GM12878 (cell line): ENCODE measurements at regions not wholly inside any gene's neighbourhood (a gene's known extent, or its start where the extent isn't known, plus 50 kb on each side); places are given as distances from the start of the nearest gene placed in this dataset.

Experiments
- ATAC-seq: fragments of 200-7000 bp; cut with Tn5 transposase; 3 replicates; pipeline ENCODE4 v1.9.1; 2020; ENCODE audit warnings: mild to moderate bottlenecking, moderate library complexity
- BruUV-seq: library from RNA; stranded (reverse); fragments of 400-500 nt; replicated peaks from 2 replicates; lab custom pipeline; 2021; lab: Mats Ljungman, UMichigan
- CTCF ChIA-PET: fragments of 300-600 bp; sonication (Branson Sonifier 250); formaldehyde crosslinking; extraction: SDS; loops from one replicate; lab custom pipeline; 2021; ENCODE audit warnings: inconsistent platforms; lab: Yijun Ruan, JAX
- POLR2A ChIA-PET: fragments of 350-600 bp; formaldehyde crosslinking; extraction: SDS; loops from one replicate; lab custom pipeline; 2021; ENCODE audit warnings: inconsistent platforms; lab: Charles Lee
- RAD21 ChIA-PET: fragments of 300-600 bp; sonication (Branson Sonifier 250); formaldehyde crosslinking; loops from one replicate; lab custom pipeline; 2023; ENCODE audit warnings: antibody characterized with exemption; ENCODE audit not compliant: unreplicated experiment; lab: Charles Lee
- SMC1A ChIA-PET: fragments of 300-600 bp; sonication (Branson Sonifier 250); formaldehyde crosslinking; loops from one replicate; lab custom pipeline; 2023; ENCODE audit not compliant: unreplicated experiment, uncharacterized antibody; lab: Charles Lee
- DNase-seq: peaks from one replicate; pipeline ENCODE4 v3.0.0-alpha.2; 2011; ENCODE audit warnings: low read depth, low spot score
- FAIRE-seq: peaks from 3 replicates; lab custom pipeline; 2011; peaks lifted over from hg19 to GRCh38; lab: Jason Lieb, UNC
- H2AFZ ChIP-seq: 2 replicates; pipeline ENCODE4 v1.6.0; 2011; ENCODE audit warnings: low read depth, low read length, control low read depth; ENCODE audit not compliant: control insufficient read depth
- H3K27ac ChIP-seq: 2 replicates; pipeline ENCODE4 v1.5.1; 2011; ENCODE audit warnings: control low read depth; ENCODE audit not compliant: control insufficient read depth, insufficient read depth
- H3K27me3 ChIP-seq, 2 experiments: replicated peaks in 1 of 2; 2 replicates each; pipeline versions ENCODE4 v1.6.0 to v1.6.1; 2011; ENCODE audit warnings: low read length in 1 of 2; ENCODE audit not compliant: control insufficient read depth in 2 of 2, insufficient read depth in 2 of 2
- H3K36me3 ChIP-seq, 2 experiments: 2 replicates each; pipeline ENCODE4 v1.5.1; 2011; ENCODE audit warnings: low read length in 1 of 2; ENCODE audit not compliant: control insufficient read depth in 2 of 2, insufficient read depth in 2 of 2
- H3K4me1 ChIP-seq: 2 replicates; pipeline ENCODE4 v1.6.1; 2011; ENCODE audit warnings: mild to moderate bottlenecking, low read length, moderate library complexity, mixed read lengths; ENCODE audit not compliant: control insufficient read depth, insufficient read depth
- H3K4me2 ChIP-seq: 2 replicates; pipeline ENCODE4 v1.6.0; 2011; ENCODE audit warnings: control low read depth; ENCODE audit not compliant: control insufficient read depth, insufficient read depth
- H3K4me3 ChIP-seq: fragments of 200-600 bp; sonication (generic); 2 replicates; pipeline ENCODE4 v1.5.1; 2016
- H3K79me2 ChIP-seq: 2 replicates; pipeline ENCODE4 v1.6.0; 2011; ENCODE audit warnings: low read length; ENCODE audit not compliant: control insufficient read depth, insufficient read depth
- H3K9ac ChIP-seq: 2 replicates; pipeline ENCODE4 v1.8.0; 2011; ENCODE audit warnings: low read length, control low read depth, mixed read lengths; ENCODE audit not compliant: control insufficient read depth, insufficient read depth
- H3K9me3 ChIP-seq: replicated peaks from 3 replicates; pipeline ENCODE4 v1.5.1; 2011; ENCODE audit warnings: mild to moderate bottlenecking, low read length; ENCODE audit not compliant: control insufficient read depth, insufficient read depth
- H4K20me1 ChIP-seq: 2 replicates; pipeline ENCODE4 v1.6.0; 2011; ENCODE audit not compliant: control insufficient read depth, insufficient read depth
- ETV6 ChIP-seq, 2 experiments: fragments of 450-650 bp in 1 of 2; IDR thresholded peaks in 1 of 2; conservative IDR thresholded peaks in 1 of 2; 2 replicates each; pipeline ENCODE4 v1.6.1; 2014; ENCODE audit warnings: antibody characterized with exemption in 1 of 2, borderline replicate concordance in 1 of 2, low read depth in 1 of 2, mild to moderate bottlenecking in 1 of 2, moderate library complexity in 1 of 2
- HCFC1 ChIP-seq: fragments of 150-350 bp; IDR thresholded peaks from 2 replicates; pipeline ENCODE4 v1.6.1; 2014; ENCODE audit warnings: low read length
- IKZF1 ChIP-seq: fragments of 450-650 bp; conservative IDR thresholded peaks from 2 replicates; pipeline ENCODE4 v1.6.1; 2017; ENCODE audit warnings: antibody characterized with exemption, mild to moderate bottlenecking
- NR2F1 ChIP-seq: fragments of 450-650 bp; conservative IDR thresholded peaks from 2 replicates; pipeline ENCODE4 v1.6.1; 2017; ENCODE audit warnings: mild to moderate bottlenecking
- NRF1 ChIP-seq: conservative IDR thresholded peaks from 2 replicates; pipeline ENCODE4 v1.6.1; 2011; ENCODE audit warnings: mild to moderate bottlenecking, low read depth, low read length, improper control_type of control experiment
- TBL1XR1 ChIP-seq: IDR thresholded peaks from 2 replicates; pipeline ENCODE4 v1.6.1; 2012; ENCODE audit warnings: low read depth, low read length, improper control_type of control experiment
- WRNIP1 ChIP-seq: IDR thresholded peaks from 2 replicates; pipeline ENCODE4 v1.6.1; 2011; ENCODE audit warnings: low read depth, low read length, improper control_type of control experiment, borderline replicate concordance
- WGBS: methylation state at CpG from one replicate; pipeline ENCODE4 v1.1.6; 2016; ENCODE audit warnings: low lambda C conversion rate; ENCODE audit not compliant: insufficient replicate concordance, insufficient coverage; ENCODE audit errors: missing lambda C conversion rate; 5-methylcytosine and 5-hydroxymethylcytosine counted together
- in situ Hi-C: fragments of 300-500 bp; cut with MboI; formaldehyde crosslinking; loops from 9 replicates; pipeline ENCODE4 v1.14.3; 2018; ENCODE audit warnings: mixed read lengths
- intact Hi-C: fragments of 100-400 bp; cut with micrococcal nuclease; formaldehyde crosslinking; loops from one replicate; pipeline ENCODE4 v1.14.2; 2022; ENCODE audit not compliant: unreplicated experiment
- TF ChIP-seq, protein P1 (sequence below): fragments of 150-350 bp; IDR thresholded peaks from 2 replicates; pipeline ENCODE4 v1.6.1; 2016; ENCODE audit warnings: low read depth, low read length
- TF ChIP-seq, protein P2 (sequence below): fragments of 450-650 bp; formaldehyde crosslinking; IDR thresholded peaks from 2 replicates; pipeline ENCODE4 v1.5.0; 2022; ENCODE audit warnings: mild to moderate bottlenecking, missing genetic modification characterization
- TF ChIP-seq, protein P3 (sequence below): fragments of 450-650 bp; formaldehyde crosslinking; IDR thresholded peaks from 2 replicates; pipeline ENCODE4 v1.4.0; 2020; ENCODE audit warnings: mild to moderate bottlenecking, moderate library complexity

DNA sequence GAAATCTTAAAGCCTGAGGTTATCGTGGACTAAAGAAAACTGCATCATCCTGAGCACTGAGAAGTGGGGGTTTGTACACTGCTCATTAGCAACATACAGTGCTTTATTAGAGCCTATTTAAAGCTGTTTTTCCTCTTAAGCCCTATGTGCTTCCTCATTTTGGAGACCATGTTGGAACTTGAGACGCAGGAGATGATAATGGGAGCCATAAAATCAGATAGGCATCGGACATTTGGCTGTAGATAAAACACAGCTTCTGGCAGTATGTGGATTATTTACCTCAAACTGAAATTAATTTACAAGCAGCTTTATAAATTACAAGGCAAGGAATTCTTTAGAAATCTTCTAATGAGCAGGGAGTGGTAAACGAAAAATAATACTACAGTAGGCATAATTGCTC, 147.7 kb upstream of the IVNS1ABP start (continued):
- TF ChIP-seq ETV6 (conservative IDR thresholded peaks at IDR 0.05 in 1 of 2, IDR thresholded peaks at IDR 0.05 in 1 of 2; ENCODE audit: borderline replicate concordance in 1 of 2, low read depth in 1 of 2) (no peak), TBL1XR1 (no peak), HCFC1 (no peak)
- TF ChIP-seq, protein P1, sequence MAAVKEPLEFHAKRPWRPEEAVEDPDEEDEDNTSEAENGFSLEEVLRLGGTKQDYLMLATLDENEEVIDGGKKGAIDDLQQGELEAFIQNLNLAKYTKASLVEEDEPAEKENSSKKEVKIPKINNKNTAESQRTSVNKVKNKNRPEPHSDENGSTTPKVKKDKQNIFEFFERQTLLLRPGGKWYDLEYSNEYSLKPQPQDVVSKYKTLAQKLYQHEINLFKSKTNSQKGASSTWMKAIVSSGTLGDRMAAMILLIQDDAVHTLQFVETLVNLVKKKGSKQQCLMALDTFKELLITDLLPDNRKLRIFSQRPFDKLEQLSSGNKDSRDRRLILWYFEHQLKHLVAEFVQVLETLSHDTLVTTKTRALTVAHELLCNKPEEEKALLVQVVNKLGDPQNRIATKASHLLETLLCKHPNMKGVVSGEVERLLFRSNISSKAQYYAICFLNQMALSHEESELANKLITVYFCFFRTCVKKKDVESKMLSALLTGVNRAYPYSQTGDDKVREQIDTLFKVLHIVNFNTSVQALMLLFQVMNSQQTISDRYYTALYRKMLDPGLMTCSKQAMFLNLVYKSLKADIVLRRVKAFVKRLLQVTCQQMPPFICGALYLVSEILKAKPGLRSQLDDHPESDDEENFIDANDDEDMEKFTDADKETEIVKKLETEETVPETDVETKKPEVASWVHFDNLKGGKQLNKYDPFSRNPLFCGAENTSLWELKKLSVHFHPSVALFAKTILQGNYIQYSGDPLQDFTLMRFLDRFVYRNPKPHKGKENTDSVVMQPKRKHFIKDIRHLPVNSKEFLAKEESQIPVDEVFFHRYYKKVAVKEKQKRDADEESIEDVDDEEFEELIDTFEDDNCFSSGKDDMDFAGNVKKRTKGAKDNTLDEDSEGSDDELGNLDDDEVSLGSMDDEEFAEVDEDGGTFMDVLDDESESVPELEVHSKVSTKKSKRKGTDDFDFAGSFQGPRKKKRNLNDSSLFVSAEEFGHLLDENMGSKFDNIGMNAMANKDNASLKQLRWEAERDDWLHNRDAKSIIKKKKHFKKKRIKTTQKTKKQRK: no peak
- TF ChIP-seq, protein P2, sequence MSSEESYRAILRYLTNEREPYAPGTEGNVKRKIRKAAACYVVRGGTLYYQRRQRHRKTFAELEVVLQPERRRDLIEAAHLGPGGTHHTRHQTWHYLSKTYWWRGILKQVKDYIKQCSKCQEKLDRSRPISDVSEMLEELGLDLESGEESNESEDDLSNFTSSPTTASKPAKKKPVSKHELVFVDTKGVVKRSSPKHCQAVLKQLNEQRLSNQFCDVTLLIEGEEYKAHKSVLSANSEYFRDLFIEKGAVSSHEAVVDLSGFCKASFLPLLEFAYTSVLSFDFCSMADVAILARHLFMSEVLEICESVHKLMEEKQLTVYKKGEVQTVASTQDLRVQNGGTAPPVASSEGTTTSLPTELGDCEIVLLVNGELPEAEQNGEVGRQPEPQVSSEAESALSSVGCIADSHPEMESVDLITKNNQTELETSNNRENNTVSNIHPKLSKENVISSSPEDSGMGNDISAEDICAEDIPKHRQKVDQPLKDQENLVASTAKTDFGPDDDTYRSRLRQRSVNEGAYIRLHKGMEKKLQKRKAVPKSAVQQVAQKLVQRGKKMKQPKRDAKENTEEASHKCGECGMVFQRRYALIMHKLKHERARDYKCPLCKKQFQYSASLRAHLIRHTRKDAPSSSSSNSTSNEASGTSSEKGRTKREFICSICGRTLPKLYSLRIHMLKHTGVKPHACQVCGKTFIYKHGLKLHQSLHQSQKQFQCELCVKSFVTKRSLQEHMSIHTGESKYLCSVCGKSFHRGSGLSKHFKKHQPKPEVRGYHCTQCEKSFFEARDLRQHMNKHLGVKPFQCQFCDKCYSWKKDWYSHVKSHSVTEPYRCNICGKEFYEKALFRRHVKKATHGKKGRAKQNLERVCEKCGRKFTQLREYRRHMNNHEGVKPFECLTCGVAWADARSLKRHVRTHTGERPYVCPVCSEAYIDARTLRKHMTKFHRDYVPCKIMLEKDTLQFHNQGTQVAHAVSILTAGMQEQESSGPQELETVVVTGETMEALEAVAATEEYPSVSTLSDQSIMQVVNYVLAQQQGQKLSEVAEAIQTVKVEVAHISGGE (CRISPR knock-in tag): no peak

DNA sequence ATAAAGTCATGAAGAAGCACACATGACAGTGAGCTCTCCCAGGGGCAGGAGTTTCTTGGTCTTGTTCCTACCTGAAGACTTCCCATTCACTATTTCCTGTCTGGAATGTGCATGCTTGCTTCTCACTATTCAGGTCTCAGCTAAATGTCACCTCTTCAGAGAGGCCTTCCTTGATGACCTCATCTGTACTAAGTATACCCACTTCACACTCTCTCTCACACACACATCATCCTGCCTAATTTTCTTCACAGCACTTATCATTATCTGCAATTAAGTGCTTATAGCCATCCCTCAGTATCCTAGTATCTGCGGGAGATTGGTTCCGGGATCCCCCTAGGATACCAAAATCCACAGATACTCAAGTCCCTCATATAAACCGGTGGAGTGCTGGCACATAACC, 146.4 kb upstream of the IVNS1ABP start:
- CTCF ChIA-PET: interaction anchor here (0.8 kb wide), 1 partner anchor 225 kb away, joined by 3 read pairs; no protein-coding TSS in a partner anchor
- WGBS: 67% methylated on average over 3 of the region's 3 CpGs
- Histone ChIP-seq H2AFZ (no peak overlapping the region), H4K20me1 (no peaks in the 10 kb centered on the region), H3K9ac (no peak overlapping the region), H3K4me3 (no peak overlapping the region), H3K79me2 (no peaks in the 10 kb centered on the region), H3K36me3 (no peaks in the 10 kb centered on the region), H3K4me2 (no peak overlapping the region), H3K9me3 (no peaks in the 10 kb centered on the region), H3K27me3 (no peaks in the 10 kb centered on the region; a peak in 1 of 4 replicates), H3K4me1 (no peaks in the 10 kb centered on the region), H3K27ac (no peak overlapping the region)
- POLR2A ChIA-PET: no interaction called here
- no TSS peak for BruUV-seq
- FAIRE-seq (no peak), DNase-seq (no peak), ATAC-seq (no peak)
- intact Hi-C loops (no loop called here), in situ Hi-C loops (no loop called here)
- SMC1A ChIA-PET: interaction anchor here (0.9 kb wide), 1 partner anchor 37 kb away, joined by 3 read pairs; no protein-coding TSS in a partner anchor
- no peak for TF ChIP-seq NRF1
- TF ChIP-seq, protein P3, sequence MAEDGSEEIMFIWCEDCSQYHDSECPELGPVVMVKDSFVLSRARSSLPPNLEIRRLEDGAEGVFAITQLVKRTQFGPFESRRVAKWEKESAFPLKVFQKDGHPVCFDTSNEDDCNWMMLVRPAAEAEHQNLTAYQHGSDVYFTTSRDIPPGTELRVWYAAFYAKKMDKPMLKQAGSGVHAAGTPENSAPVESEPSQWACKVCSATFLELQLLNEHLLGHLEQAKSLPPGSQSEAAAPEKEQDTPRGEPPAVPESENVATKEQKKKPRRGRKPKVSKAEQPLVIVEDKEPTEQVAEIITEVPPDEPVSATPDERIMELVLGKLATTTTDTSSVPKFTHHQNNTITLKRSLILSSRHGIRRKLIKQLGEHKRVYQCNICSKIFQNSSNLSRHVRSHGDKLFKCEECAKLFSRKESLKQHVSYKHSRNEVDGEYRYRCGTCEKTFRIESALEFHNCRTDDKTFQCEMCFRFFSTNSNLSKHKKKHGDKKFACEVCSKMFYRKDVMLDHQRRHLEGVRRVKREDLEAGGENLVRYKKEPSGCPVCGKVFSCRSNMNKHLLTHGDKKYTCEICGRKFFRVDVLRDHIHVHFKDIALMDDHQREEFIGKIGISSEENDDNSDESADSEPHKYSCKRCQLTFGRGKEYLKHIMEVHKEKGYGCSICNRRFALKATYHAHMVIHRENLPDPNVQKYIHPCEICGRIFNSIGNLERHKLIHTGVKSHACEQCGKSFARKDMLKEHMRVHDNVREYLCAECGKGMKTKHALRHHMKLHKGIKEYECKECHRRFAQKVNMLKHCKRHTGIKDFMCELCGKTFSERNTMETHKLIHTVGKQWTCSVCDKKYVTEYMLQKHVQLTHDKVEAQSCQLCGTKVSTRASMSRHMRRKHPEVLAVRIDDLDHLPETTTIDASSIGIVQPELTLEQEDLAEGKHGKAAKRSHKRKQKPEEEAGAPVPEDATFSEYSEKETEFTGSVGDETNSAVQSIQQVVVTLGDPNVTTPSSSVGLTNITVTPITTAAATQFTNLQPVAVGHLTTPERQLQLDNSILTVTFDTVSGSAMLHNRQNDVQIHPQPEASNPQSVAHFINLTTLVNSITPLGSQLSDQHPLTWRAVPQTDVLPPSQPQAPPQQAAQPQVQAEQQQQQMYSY (CRISPR knock-in tag): no peak
- no peak for TF ChIP-seq NR2F1
- TF ChIP-seq WRNIP1: no peak
- no peak for TF ChIP-seq IKZF1
- RAD21 ChIA-PET: no interaction called here
